PFSK-1 (cell line): ENCODE measurements at regions not wholly inside any gene's neighbourhood (a gene's known extent, or its start where the extent isn't known, plus 50 kb on each side); places are given as distances from the start of the nearest gene placed in this dataset.

ENCODE experiments used
- POLR2AphosphoS5 ChIP-seq: IDR thresholded peaks from 2 replicates; pipeline ENCODE4 v1.6.1; 2012; ENCODE audit warnings: low read depth, mild to moderate bottlenecking, control low read depth, low read length, moderate library complexity
- SIN3A ChIP-seq: IDR thresholded peaks from 2 replicates; pipeline ENCODE4 v1.6.1; 2012; ENCODE audit warnings: mild to moderate bottlenecking, low read length, moderate library complexity, borderline replicate concordance; ENCODE audit not compliant: insufficient read depth

DNA sequence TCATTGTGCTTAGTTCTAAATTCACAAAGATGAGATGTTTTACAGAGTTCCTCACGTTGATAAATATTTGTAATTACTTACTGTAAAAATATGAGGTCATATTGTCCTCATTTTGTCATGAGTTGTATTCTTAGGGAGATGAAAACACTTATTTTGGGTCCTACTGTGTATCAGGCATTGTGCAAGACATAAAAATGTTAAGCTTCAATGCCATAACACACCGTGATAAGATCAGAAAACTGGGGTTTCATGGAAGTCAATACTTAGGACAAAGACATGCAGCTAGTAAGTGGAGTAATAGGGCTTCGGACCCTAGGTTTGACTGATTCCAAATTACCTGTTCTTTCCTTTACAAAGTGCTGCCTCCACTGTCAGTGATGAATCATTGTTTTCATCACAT lies 720.7 kb upstream of the ZP4 start:
- TF ChIP-seq POLR2AphosphoS5: no peak
- TF ChIP-seq SIN3A: no peak
